Progenitor cell of endocrine pancreas (in vitro differentiated cells): ENCODE measurements at regions not wholly inside any gene's neighbourhood (a gene's known extent, or its start where the extent isn't known, plus 50 kb on each side); places are given as distances from the start of the nearest gene placed in this dataset.

Experiments
- DNase-seq: peaks from one replicate; pipeline ENCODE4 v3.0.0; 2021; ENCODE audit warnings: low spot score; ENCODE audit not compliant: unreplicated experiment
- H3K27ac Mint-ChIP-seq: 2 replicates; pipeline ENCODE4 v1.8.0; 2021; ENCODE audit warnings: mild to moderate bottlenecking, moderate library complexity, mixed read lengths
- H3K27me3 Mint-ChIP-seq: 2 replicates; pipeline ENCODE4 v1.8.0; 2021; ENCODE audit warnings: mixed read lengths
- H3K36me3 Mint-ChIP-seq: 2 replicates; pipeline ENCODE4 v1.8.0; 2022; ENCODE audit warnings: mixed read lengths; ENCODE audit not compliant: insufficient read depth
- H3K4me1 Mint-ChIP-seq: 2 replicates; pipeline ENCODE4 v1.8.0; 2021; ENCODE audit warnings: low read depth, mixed read lengths
- H3K4me3 Mint-ChIP-seq: 2 replicates; pipeline ENCODE4 v1.8.0; 2021; ENCODE audit warnings: low read depth, mild to moderate bottlenecking, moderate library complexity, mixed read lengths
- H3K9me3 Mint-ChIP-seq: 2 replicates; pipeline ENCODE4 v1.8.0; 2021; ENCODE audit warnings: low read depth, mixed read lengths
- CTCF ChIP-seq: fragments of 200-600 bp; sonication (generic); IDR thresholded peaks from one replicate; pipeline ENCODE4 v1.5.0; 2021; ENCODE audit warnings: antibody characterized with exemption, mild to moderate bottlenecking; ENCODE audit not compliant: unreplicated experiment

GRCh38 chr13:103794526-103794925 is 728.3 kb upstream of the SLC10A2 start:
- Mint-ChIP-seq H3K27me3 (no peaks in the 10 kb centered on the region), H3K36me3 (no peaks in the 10 kb centered on the region), H3K9me3 (peaks cover 14% of the 10 kb centered on the region), H3K4me3 (no peak overlapping the region), H3K27ac (no peak overlapping the region), H3K4me1 (peaks cover 5% of the 10 kb centered on the region)
- no peak for TF ChIP-seq CTCF
- DNase-seq, result no peak

- peak; percentile 53 for TF ChIP-seq CTCF
- no peak overlapping the region for H3K27ac Mint-ChIP-seq
- H3K27me3 Mint-ChIP-seq, result no peaks in the 10 kb centered on the region
- no peak for DNase-seq
- no peaks in the 10 kb centered on the region for H3K4me1 Mint-ChIP-seq
- peaks cover 22% of the 10 kb centered on the region for H3K9me3 Mint-ChIP-seq
- no peak overlapping the region for H3K4me3 Mint-ChIP-seq
- no peaks in the 10 kb centered on the region for H3K36me3 Mint-ChIP-seq
Observed at GRCh38 chr13:103788061-103788652, 721.9 kb upstream of the SLC10A2 start.

- peak; percentile 17 for TF ChIP-seq CTCF
- Mint-ChIP-seq H3K36me3 (peaks cover 2% of the 10 kb centered on the region), H3K27me3 (no peaks in the 10 kb centered on the region), H3K4me3 (no peak overlapping the region), H3K4me1 (peaks cover 4% of the 10 kb centered on the region), H3K9me3 (peaks cover 22% of the 10 kb centered on the region), H3K27ac (no peak overlapping the region)
- DNase-seq, result no peak
Observed at GRCh38 chr13:103772576-103772975, 706.4 kb upstream of the SLC10A2 start.

GRCh38 chr13:103762523-103762922 is 696.3 kb upstream of the SLC10A2 start:
- TF ChIP-seq CTCF, result no peak
- Mint-ChIP-seq H3K27me3 (no peaks in the 10 kb centered on the region), H3K4me3 (no peak overlapping the region), H3K9me3 (peaks cover 4% of the 10 kb centered on the region), H3K27ac (no peak overlapping the region), H3K4me1 (peaks cover 4% of the 10 kb centered on the region), H3K36me3 (no peaks in the 10 kb centered on the region)
- no peak for DNase-seq

GRCh38 chr13:103759361-103759760 is 693.1 kb upstream of the SLC10A2 start:
- H3K4me1 Mint-ChIP-seq, result peaks cover 4% of the 10 kb centered on the region
- no peak for TF ChIP-seq CTCF
- H3K27me3 Mint-ChIP-seq, result no peaks in the 10 kb centered on the region
- H3K4me3 Mint-ChIP-seq, result no peak overlapping the region
- H3K36me3 Mint-ChIP-seq, result no peaks in the 10 kb centered on the region
- DNase-seq, result no peak
- H3K27ac Mint-ChIP-seq, result no peak overlapping the region
- H3K9me3 Mint-ChIP-seq, result peaks cover 8% of the 10 kb centered on the region
